Heart left ventricle (tissue), 13 donors: ENCODE measurements at regions not wholly inside any gene's neighbourhood (a gene's known extent, or its start where the extent isn't known, plus 50 kb on each side); places are given as distances from the start of the nearest gene placed in this dataset.

Source experiments
- POLR2A ChIP-seq, 2 donors: fragments of 450-650 bp; IDR thresholded peaks; one replicate each; pipeline ENCODE4 v1.6.1; 2017; ENCODE audit warnings: antibody characterized with exemption in 2 of 2, mild to moderate bottlenecking in 2 of 2, moderate library complexity in 2 of 2
- TF ChIP-seq, protein P1 (sequence below), 12 donors: fragments of 200-600 bp; sonication (generic) in 4 of 12; IDR thresholded peaks; one replicate each; pipeline versions ENCODE4 v1.5.0 to v1.8.0; 2018 to 2022; ENCODE audit warnings: antibody characterized with exemption in 12 of 12, mild to moderate bottlenecking in 5 of 12
- donor health status: ischemic (EF 13 %, LVEDD 7.1; RV severe dilation, severe dysfunction).
- donor health status: DM: no; HTN: yes; CAD: no.
- donor health status: DM: no; HTN: no; CAD: no.
- donor health status: ischemic (EF 25% LVEDD 6.9; RV normal size, moderate dysfunction).
- donor health status: ischemic (EF 25% LVEDD 5.7; RV mildly dilated, moderate dysfunction).
- donor health status: ischemic (EF 35%, LVEDD 5.7; RV mildly dilated, moderate dysfunction).
- donor health status: nonischemic (EF 11% LVEDD 7.7; RV severe dilation, severe dysfunction).
- donor health status: DM: yes; HTN: yes; CAD: no.
- donor health status: PGD.
- donor health status: ischemic (EF 29% LVEDD 5.4; RV normal size, mild dysfunction).
- donor health status: nonischemic (EF 23%, LVEDD 6.1; RV moderate dilation, normal function).

GRCh38 chr18:67218556-67218955 lies 298.0 kb downstream of the DSEL start:
- TF ChIP-seq, protein P1, sequence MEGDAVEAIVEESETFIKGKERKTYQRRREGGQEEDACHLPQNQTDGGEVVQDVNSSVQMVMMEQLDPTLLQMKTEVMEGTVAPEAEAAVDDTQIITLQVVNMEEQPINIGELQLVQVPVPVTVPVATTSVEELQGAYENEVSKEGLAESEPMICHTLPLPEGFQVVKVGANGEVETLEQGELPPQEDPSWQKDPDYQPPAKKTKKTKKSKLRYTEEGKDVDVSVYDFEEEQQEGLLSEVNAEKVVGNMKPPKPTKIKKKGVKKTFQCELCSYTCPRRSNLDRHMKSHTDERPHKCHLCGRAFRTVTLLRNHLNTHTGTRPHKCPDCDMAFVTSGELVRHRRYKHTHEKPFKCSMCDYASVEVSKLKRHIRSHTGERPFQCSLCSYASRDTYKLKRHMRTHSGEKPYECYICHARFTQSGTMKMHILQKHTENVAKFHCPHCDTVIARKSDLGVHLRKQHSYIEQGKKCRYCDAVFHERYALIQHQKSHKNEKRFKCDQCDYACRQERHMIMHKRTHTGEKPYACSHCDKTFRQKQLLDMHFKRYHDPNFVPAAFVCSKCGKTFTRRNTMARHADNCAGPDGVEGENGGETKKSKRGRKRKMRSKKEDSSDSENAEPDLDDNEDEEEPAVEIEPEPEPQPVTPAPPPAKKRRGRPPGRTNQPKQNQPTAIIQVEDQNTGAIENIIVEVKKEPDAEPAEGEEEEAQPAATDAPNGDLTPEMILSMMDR (IDR thresholded peaks at IDR 0.05) = no peak
- TF ChIP-seq POLR2A (IDR thresholded peaks at IDR 0.05) = no peak
